GM19468 (cell line): ENCODE measurements at regions not wholly inside any gene's neighbourhood (a gene's known extent, or its start where the extent isn't known, plus 50 kb on each side); places are given as distances from the start of the nearest gene placed in this dataset.
"Not testable (repeated sequence)": the region's sequence is repeated elsewhere in the genome, so short reads cannot be mapped to it uniquely, and the experiment has no call there.

Experiments
- ATAC-seq: cut with Tn5 transposase; IDR thresholded peaks from one replicate; pipeline ENCODE4 v1.9.1; 2021; ENCODE audit warnings: mild to moderate bottlenecking, moderate library complexity, moderate number of reproducible peaks; ENCODE audit not compliant: unreplicated experiment; ENCODE audit errors: extremely low read depth

DNA sequence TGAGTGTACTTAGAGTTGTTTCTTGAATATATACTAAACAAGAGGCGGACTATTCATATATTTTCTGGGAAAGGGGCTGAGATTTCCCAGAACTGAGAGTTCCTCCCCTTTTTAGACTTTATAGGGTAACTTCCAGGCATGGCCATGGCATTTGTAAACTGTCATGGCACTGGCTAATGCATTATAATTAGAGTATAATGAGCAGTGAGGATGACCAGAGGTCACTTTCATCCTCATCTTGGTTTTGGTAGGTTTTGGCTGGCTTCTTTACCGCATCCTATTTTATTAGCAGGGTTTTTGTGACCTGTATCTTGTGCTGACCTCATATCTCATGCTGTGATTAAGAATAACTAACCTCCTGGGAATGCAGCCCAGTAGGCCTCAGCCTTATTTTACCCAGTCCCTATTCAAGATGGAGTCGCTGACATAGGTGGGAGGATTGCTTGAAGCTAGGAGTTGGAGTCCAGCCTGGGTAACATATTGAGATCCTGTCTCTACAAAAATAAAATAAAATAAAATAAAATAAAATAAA, 91.4 kb downstream of the MOBP start:
- no peak for ATAC-seq

DNA sequence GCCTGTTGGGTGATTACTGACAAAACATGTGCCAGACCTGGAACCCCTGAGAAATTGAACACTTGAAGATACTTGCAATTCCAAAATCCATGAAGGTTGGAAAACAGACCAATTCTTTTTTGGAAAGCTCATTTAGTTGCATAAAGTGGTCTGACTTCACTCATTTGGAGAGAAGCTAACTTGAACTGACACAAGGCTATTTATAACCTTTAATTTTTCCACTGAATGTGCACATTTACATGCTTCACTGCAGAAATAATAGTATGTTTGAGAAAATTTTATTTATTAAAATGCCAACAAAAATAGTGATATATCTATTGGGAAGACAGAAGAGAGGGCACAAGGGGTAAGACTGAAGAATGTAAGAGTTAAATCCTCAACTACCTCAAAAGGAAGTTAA, 92.1 kb downstream of the MOBP start:
- ATAC-seq: no peak

DNA sequence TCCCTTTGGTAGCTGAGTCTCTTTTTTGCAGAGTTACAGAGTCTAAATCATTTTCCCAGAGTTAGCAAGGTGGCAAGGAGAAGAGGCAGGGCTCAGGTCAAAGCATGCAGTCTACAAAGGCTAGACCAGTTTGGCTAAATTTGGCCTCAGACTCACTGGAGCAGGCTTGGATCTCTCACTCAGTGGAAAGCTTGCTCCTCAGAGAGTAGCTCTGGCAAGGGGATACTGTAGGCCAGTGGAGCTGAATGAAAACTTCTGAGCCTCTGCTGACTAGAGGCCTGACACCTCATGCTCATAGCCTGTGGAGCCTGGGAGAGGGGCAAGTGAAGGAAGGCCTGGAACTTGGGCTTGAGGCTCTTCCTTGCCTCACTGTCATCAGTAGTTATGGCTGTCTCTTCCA, 101.0 kb downstream of the MOBP start:
- no peak for ATAC-seq

DNA sequence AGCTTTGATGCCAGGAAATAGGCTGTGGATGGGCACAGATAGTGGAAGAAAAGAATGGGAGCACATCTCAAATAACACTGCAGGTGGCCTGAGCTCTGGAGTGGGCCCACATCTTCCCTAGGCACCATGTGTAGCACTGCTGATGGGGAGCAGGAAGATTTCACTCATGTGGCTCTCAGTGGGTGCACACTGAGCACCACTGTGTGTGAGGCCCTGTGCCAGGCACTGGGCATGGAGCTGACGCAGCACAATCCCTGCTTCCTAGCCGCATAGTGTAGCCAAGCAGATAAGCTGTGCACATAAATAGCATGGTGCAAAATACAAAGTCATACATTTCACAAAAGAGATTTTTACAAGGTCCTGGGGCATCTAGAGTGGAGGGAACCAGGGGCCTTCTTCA, 101.6 kb downstream of the MOBP start:
- ATAC-seq: no peak

DNA sequence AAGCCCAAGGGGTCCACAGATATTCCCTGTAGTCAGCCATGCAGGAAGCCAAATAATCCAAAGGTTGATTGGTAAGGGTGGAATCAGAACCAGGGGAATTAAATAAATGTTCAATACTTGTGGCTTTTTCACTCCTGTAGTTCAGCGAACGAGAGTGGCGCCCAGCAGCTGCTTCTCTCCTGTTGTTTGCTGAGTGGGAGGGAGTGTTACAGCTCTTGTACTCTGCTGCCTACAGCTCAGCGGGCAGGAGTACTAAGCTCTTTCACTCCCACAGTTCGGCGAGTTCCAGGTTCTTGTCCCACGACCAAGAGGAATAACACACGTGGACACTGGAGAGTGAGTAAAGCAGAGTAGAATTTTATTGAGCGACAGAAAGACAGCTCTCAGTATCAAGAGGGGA, 105.9 kb downstream of the MOBP start:
- no peak for ATAC-seq

DNA sequence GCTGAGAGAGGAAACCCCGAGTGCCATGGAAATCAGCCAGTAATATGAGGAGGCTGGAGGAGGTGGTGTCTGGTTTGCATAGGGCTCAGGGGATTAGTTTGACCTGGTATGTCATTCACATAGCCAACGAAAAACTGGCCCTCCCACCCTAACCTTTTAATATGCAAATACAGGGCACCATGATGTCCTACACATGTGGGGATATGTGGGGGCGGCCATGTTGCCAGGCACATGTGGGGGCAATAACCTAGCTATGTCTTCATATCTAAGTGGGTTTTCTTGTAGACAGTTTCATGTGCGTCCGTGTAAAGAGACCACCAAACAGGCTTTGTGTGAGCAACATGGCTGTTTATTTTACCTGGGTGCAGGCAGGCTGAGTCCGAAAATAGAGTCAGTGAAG, 110.1 kb downstream of the MOBP start:
- no peak for ATAC-seq

DNA sequence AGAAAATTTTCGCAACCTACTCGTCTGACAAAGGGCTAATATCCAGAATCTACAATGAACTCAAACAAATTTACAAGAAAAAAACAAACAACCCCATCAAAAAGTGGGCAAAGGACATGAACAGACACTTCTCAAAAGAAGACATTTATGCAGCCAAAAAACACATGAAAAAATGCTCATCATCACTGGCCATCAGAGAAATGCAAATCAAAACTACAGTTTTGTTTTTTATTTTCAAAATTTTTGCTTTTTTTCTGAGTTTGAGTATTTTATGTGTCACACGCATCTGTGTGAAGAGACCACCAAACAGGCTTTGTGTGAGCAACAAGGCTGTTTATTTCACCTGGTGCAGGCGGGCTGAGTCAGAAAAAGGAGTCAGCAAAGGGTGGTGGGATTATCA, 118.7 kb downstream of the MOBP start:
- not testable (repeated sequence) for ATAC-seq

DNA sequence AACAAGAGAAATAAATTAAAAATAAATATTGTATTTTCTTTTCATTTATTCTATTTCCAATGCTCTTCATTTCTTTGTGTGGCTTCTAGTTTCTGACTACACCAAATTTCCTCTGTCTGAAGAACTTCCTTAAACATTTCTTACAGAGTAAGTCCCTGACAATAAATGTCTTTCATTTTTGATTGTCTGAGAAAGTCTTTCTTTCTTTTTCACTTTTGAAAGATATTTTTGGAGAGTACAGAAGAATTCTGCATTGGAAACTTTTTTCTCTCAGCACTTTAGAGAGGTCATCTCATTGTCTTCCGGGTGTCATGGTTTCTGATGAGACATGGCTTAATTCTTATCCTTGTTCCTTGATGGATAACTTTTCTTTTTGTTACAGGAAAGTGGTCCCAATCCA, 119.6 kb downstream of the MOBP start:
- no peak for ATAC-seq

DNA sequence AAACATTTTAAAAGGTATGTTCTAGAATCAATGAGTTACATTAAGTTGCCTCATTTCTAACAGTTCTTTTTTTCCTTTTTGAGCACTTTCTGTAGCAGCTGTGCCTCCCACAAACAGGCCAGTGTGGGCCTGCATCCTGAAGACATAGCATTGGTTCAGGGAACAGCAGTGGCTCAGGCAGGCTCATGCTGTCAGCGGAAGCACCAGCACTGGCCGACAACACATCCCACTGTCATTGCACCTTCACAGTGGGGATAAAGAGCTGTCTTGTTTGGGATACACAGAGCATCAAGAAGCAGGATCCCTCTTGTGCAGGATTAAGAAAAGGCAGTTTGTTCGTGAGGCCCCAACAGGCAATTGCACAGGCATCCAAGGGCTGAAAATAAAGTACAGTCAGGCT, 123.3 kb downstream of the MOBP start:
- no peak for ATAC-seq

DNA sequence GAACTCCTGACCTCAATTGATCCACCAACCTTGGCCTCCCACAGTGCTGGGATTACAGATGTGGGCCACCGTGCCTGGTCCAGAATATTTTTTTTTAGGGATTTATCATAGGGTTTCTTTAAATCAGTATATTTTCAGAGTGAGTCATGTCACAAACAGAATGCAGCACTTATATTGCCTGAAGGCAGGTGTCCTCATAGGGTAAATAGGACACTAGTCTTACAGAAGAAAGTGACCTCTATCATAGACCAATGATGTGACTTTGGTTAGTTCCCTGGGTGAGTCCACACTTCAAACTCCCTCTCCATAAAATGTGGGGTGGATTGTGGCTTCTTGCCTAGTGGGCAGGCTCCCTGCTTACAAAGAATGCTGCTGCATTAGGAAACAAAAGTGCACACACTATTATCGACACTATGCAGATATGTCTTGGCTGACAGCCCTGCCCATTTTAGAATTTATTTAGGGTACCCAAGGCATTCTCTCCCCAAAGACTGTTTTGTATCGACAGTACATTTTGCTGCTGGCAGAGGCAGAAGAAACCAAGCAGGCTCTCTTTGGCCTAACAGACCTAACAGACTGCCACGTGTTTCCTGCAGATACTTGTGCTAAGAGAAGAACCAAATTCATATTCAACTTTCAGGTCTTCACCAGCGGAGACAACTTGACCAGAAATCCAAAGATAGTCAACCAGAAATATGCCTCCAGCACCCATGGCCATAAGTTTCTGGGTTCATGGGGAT, 125.0 kb downstream of the MOBP start:
- no peak for ATAC-seq

DNA sequence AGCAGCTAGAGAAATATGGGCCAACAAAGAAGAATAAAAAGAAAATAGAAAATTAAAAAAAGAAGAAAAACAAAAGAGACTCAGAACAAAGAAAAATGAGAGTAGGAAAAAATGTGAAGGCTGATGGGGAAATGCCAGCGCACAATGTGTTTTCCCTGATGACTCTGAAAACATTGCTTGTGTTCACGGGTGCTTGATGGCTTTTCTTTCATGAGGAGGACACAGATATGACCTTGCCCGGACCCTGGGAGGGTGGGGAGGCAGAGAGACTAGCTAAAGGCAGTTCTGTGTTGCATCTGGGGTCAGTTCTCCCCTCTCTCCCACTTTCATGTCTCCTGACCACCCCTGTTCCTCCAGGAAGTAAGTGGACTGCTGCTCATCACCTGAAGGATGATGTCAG, 125.9 kb downstream of the MOBP start:
- ATAC-seq: no peak

DNA sequence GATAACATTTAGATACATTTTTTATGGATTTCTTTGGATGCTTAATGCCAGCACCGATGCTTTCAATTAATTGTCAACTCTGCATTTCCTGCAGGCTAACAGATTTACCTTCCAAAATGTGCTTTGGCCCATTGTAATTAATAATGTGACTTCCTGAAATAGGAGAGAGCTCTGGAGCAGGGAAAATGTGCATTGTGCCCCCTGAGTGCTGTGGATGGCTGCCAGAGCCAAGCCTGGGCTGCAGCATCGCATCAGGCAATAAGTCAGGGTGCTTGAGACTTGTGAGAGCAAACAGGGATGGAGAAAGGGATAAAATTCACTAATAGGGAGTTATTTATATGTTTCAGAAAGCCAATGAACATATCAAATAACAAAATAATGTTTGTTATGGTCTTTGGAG, 133.8 kb downstream of the MOBP start:
- ATAC-seq: no peak

DNA sequence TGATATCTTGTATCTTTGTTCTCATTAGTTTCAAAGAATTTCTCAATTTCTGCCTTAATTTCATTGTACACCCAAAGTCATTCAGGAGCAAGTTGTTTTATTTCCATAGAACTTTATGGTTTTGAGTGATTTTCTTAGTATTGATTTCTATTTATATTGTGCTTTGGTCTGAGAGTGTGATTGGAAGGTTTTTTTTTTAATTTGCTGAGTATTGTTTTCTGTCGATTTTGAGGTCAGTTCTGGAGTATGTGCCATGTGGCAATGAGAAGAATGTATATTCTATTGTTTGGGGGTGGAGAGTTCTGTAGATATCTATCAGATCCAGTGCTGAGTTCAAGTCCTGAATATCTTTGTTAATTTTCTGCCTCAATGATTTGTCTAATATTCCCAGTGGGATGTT, 138.4 kb downstream of the MOBP start:
- no peak for ATAC-seq

DNA sequence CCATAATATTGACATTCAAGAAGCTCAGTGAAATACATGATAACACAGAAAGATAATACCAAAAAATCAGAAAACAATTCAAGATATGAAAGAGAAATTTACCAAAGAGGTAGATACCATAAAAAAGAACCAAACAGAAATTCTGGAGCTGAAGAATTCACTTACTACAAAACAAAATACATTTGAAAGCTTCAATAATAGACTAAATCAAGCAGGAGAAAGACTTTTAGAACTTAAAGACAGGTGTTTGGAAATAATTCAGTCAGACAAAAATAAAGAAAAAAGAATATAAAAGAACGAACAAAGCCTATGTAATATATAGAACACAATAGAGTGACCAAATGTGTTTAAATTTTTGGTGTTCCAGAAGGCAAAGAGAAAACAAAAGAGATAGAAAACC, 158.7 kb downstream of the MOBP start:
- no peak for ATAC-seq

DNA sequence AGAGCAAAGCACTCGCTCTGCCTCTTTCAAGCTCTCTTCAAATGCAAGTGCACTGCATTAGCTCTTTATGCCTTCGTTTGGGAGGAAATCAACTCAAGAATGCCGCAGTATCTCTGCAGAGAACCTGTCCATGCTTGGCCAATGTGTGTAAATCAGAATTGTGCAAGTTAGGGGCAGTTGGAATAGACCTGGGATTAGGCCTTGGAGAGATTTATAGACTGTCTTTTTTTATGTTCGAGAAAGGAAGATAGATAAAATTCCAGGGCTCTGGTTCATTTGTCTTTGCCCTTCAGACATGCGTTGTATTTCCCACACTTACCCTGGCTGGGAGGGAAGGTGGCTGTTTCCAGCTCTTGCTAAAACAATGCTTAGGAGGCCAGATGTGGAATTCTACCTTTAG, 163.7 kb downstream of the MOBP start:
- ATAC-seq: no peak

DNA sequence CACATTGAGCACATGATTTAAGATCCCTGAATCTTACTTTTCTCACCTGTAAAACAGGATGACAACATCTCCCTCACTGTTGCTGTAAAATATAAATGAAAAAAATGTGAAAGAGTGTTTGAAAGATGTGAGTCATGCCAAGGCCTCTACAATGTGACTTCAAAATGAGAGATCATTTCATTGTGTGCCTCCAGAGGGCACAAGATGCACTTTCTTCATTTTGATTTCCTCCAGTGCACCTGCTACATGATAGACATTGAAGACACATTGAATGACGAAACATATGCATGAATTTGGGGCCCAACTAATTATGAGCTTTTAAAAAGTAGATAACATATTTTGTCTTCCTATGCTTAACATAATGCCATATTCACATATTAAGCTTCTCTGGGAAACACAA, 170.3 kb downstream of the MOBP start:
- ATAC-seq: no peak

DNA sequence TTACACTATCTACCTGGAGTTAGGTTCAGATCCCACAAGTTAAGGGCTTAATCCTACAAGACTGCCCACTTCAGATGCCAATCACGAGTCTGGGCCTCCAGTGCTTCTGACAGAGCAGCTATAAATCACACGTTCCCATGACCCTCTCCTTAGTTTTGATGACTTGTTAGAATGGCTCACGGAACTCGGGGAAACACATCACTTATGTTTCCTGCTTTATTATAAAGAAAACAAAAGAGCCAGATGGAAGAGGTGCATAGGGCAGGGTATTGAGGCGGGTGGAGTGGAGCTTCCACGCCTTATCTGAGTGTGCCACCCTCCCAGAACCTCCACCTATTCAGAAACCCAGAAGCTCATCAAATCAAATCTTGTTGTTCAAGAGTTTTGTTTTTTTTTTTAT, 170.8 kb downstream of the MOBP start:
- no peak for ATAC-seq

DNA sequence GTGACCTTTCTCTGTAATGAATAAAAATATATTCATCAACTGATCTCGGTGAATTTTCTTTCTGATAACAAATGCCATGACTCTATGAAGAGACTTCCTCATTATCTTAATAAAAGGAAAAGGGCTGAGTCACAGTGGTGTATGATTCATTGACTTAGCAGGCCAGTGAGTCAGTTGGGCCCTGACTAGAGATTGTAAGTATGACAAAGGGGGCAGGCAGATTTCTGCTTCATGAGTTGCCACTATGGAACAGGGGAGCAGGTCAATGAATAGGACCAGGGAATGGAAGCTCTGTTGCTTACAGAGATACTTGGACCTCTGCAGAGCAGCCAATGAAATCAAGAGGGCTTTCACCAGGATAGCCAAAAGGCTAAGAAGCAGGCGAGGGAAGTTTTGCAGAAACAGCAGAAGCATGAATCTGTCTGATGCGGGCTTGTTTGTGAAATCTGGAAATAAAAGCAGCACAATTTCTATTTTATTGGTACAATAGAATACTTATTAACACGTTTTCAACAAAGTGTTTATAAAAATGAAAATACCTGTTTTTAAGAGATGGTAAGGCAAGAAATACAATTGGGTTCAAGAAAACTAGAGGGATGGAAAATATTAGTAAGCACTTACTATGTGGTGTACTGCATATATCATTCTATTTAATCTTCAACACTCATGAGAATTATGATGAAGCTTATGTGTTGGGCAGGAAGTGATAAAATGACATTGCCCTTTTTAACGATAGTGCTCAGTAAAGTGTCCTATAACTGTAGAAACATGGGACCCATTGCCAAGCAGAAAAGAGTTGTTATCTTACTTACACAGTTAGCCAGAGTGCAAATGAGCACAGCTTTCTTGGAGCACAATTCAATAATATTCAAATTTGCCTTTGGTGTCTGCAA, 169.8 kb upstream of the MYRIP start:
- ATAC-seq: no peak

DNA sequence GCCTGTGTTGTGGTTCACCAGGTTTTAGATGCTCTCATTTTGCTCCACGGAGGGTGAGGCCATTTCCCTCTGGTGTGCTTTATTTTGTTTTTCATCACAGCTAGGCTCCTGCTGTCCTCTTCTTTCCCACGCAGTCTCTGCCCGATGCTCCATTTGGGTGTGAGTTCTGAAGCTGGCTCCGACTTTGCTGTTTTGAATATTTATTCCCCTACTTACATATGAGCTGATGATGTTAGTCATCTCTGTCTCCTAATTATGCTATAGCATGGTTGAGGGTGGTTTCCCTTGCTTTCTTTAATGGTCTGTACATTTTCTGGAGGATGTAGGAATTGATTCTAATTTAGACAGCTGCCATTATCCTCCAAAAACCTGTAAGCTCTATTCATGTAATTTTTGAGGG, 168.1 kb upstream of the MYRIP start:
- no peak for ATAC-seq

DNA sequence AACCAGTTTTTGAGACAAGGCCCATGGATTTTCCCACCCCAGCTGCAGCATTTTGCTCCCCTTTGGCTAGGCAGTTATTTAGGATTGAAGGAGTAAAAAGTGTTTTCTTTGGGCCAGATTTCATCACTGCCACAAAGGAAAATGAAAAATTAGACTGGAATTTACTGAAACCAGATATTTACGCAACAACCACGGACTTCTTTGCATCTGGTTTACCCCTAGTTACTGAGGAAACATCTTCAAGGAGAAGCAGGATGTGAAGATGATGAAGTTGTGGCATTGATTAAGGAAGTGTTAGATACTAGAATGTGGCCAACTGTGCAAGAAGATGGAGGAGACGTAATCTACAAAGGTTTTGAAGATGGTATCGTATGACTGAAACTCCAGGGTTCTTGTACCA, 165.2 kb upstream of the MYRIP start:
- no peak for ATAC-seq

DNA sequence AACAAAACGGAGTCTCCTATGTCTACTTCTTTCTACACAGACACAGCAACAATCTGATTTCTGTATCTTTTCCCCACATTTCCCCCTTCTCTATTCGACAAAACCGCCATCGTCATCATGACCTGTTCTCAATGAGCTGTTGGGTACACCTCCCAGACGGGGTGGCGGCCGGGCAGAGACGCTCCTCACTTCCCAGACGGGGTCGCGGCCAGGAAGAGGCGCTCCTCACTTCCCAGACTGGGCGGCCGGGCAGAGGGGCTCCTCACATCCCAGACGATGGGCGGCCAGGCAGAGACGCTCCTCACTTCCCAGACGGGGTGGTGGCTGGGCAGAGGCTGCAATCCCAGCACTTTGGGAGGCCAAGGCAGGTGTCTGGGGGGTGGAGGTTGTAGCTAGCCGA, 158.2 kb upstream of the MYRIP start:
- ATAC-seq: not testable (repeated sequence)
